BE2C (cell line): ENCODE measurements at regions not wholly inside any gene's neighbourhood (a gene's known extent, or its start where the extent isn't known, plus 50 kb on each side); places are given as distances from the start of the nearest gene placed in this dataset.

Experiments
- DNase-seq: peaks from one replicate; pipeline ENCODE4 v3.0.0-alpha.2; 2020
- H3K27me3 ChIP-seq: fragments of 250-450 bp; sonication (Bioruptor Pico); 2 replicates; pipeline ENCODE4 v1.5.1; 2020; ENCODE audit warnings: mild to moderate bottlenecking
- H3K36me3 ChIP-seq: fragments of 250-450 bp; sonication (Bioruptor Pico); 2 replicates; pipeline ENCODE4 v1.5.1; 2020; ENCODE audit warnings: mild to moderate bottlenecking
- H3K4me1 ChIP-seq: fragments of 250-450 bp; sonication (Bioruptor Pico); 2 replicates; pipeline ENCODE4 v1.5.1; 2020
- H3K4me3 ChIP-seq: 2 replicates; pipeline ENCODE4 v1.5.1; 2011; ENCODE audit warnings: low read depth, low read length
- H3K9me3 ChIP-seq: fragments of 250-450 bp; sonication (Bioruptor Pico); 2 replicates; pipeline ENCODE4 v1.5.1; 2020
- CTCF ChIP-seq: IDR thresholded peaks from 2 replicates; pipeline ENCODE4 v1.5.1; 2012; ENCODE audit warnings: mild to moderate bottlenecking, low read depth, low read length

GRCh38 chr13:47407808-47408207, 511.0 kb upstream of the HTR2A start:
- TF ChIP-seq CTCF: no peak
- H3K9me3 ChIP-seq: no peaks in the 10 kb centered on the region
- no peak for DNase-seq
- no peaks in the 10 kb centered on the region for H3K4me1 ChIP-seq
- no peaks in the 10 kb centered on the region for H3K36me3 ChIP-seq
- no peaks in the 10 kb centered on the region for H3K27me3 ChIP-seq
- H3K4me3 ChIP-seq: no peak overlapping the region

- H3K9me3 ChIP-seq: no peaks in the 10 kb centered on the region
- H3K27me3 ChIP-seq: no peaks in the 10 kb centered on the region
- TF ChIP-seq CTCF: no peak
- H3K36me3 ChIP-seq: no peaks in the 10 kb centered on the region
- no peaks in the 10 kb centered on the region for H3K4me1 ChIP-seq
- H3K4me3 ChIP-seq: no peak overlapping the region
- no peak for DNase-seq
Observed at GRCh38 chr13:47399599-47399998, 502.7 kb upstream of the HTR2A start.

- TF ChIP-seq CTCF: 0 out of 2 replicates have a peak, but pooled peaks have one; percentile 11
- no peak for DNase-seq
- no peak overlapping the region for H3K4me3 ChIP-seq
- no peaks in the 10 kb centered on the region for H3K4me1 ChIP-seq
- H3K36me3 ChIP-seq: no peaks in the 10 kb centered on the region
- H3K27me3 ChIP-seq: no peaks in the 10 kb centered on the region
- no peaks in the 10 kb centered on the region for H3K9me3 ChIP-seq
Observed at GRCh38 chr13:47397739-47398138, 500.9 kb upstream of the HTR2A start.

GRCh38 chr13:47396915-47397314, 500.1 kb upstream of the HTR2A start:
- H3K4me3 ChIP-seq: no peak overlapping the region
- no peaks in the 10 kb centered on the region for H3K36me3 ChIP-seq
- no peak for TF ChIP-seq CTCF
- no peaks in the 10 kb centered on the region for H3K9me3 ChIP-seq
- DNase-seq: no peak
- H3K4me1 ChIP-seq: no peaks in the 10 kb centered on the region
- H3K27me3 ChIP-seq: no peaks in the 10 kb centered on the region

GRCh38 chr13:47374741-47375140, 477.9 kb upstream of the HTR2A start:
- no peak for DNase-seq
- no peaks in the 10 kb centered on the region for H3K36me3 ChIP-seq
- no peak for TF ChIP-seq CTCF
- H3K9me3 ChIP-seq: no peaks in the 10 kb centered on the region
- no peaks in the 10 kb centered on the region; the same call in 1 of the 2 replicates for H3K27me3 ChIP-seq
- H3K4me1 ChIP-seq: no peaks in the 10 kb centered on the region
- H3K4me3 ChIP-seq: no peak overlapping the region

GRCh38 chr13:47372751-47373150, 475.9 kb upstream of the HTR2A start:
- Histone ChIP-seq H3K4me3 (no peak overlapping the region), H3K4me1 (no peaks in the 10 kb centered on the region), H3K36me3 (no peaks in the 10 kb centered on the region), H3K27me3 (no peaks in the 10 kb centered on the region; the same call in 1 of the 2 replicates), H3K9me3 (no peaks in the 10 kb centered on the region)
- no peak for DNase-seq
- TF ChIP-seq CTCF: no peak
